Peyer's patch (tissue), 4 donors: ENCODE measurements at regions not wholly inside any gene's neighbourhood (a gene's known extent, or its start where the extent isn't known, plus 50 kb on each side); places are given as distances from the start of the nearest gene placed in this dataset.

Source experiments
- DNase-seq, 3 donors: peaks; one replicate each; pipeline ENCODE4 v3.0.0-alpha.2; 2017 to 2019
- H3K27ac ChIP-seq, 4 donors: fragments of 200-600 bp; sonication (generic); one replicate each; pipeline ENCODE4 v1.5.1; 2016 to 2019
- H3K27me3 ChIP-seq, 2 donors: fragments of 200-600 bp; sonication (generic); one replicate each; pipeline ENCODE4 v1.5.1; 2019
- H3K36me3 ChIP-seq, 3 donors: fragments of 200-600 bp; sonication (generic); one replicate each; pipeline ENCODE4 v1.5.1; 2016 to 2019
- H3K4me1 ChIP-seq, 4 donors: fragments of 200-600 bp; sonication (generic); one replicate each; pipeline ENCODE4 v1.5.1; 2016 to 2019
- H3K4me3 ChIP-seq, 4 donors: fragments of 200-600 bp; sonication (generic); 1 replicate in 3 of 4; 2 replicates in 1 of 4; pipeline ENCODE4 v1.5.1; 2016 to 2019; ENCODE audit warnings: mild to moderate bottlenecking in 1 of 4
- H3K9me3 ChIP-seq, 4 donors: fragments of 200-600 bp; sonication (generic); one replicate each; pipeline ENCODE4 v1.5.1; 2016 to 2019; ENCODE audit warnings: mild to moderate bottlenecking in 1 of 4
- CTCF ChIP-seq, 6 experiments: fragments of 450-650 bp in 4 of 6; fragments of 200-600 bp in 2 of 6; sonication (generic) in 1 of 6; IDR thresholded peaks; one replicate each; pipeline ENCODE4 v1.5.1; 2017 to 2019; ENCODE audit warnings: antibody characterized with exemption in 6 of 6, mild to moderate bottlenecking in 3 of 6, moderate library complexity in 1 of 6
- POLR2A ChIP-seq, 2 donors: fragments of 450-650 bp; IDR thresholded peaks; one replicate each; pipeline ENCODE4 v1.5.1; 2017; ENCODE audit warnings: antibody characterized with exemption in 2 of 2, mild to moderate bottlenecking in 2 of 2, moderate library complexity in 2 of 2

GRCh38 chr6:163648868-163649267 is 234.3 kb downstream of the QKI start:
- Histone ChIP-seq H3K4me3 (no peak overlapping the region), H3K9me3 (no peaks in the 10 kb centered on the region), H3K27me3 (no peaks in the 10 kb centered on the region), H3K27ac (no peak overlapping the region), H3K4me1 (no peaks in the 10 kb centered on the region), H3K36me3 (no peaks in the 10 kb centered on the region)
- TF ChIP-seq POLR2A (IDR thresholded peaks at IDR 0.05) (no peak), CTCF (IDR thresholded peaks at IDR 0.05) (no peak)
- DNase-seq: no peak

- no peak for DNase-seq
- Histone ChIP-seq H3K36me3 (no peaks in the 10 kb centered on the region), H3K4me1 (no peaks in the 10 kb centered on the region), H3K4me3 (no peak overlapping the region), H3K9me3 (no peaks in the 10 kb centered on the region), H3K27me3 (no peaks in the 10 kb centered on the region), H3K27ac (no peak overlapping the region)
- no peak for TF ChIP-seq CTCF (IDR thresholded peaks at IDR 0.05)
- no peak for TF ChIP-seq POLR2A (IDR thresholded peaks at IDR 0.05)
Measured at GRCh38 chr6:163647624-163648023, 233.1 kb downstream of the QKI start.

GRCh38 chr6:163646866-163647265 is 232.3 kb downstream of the QKI start:
- no peak overlapping the region for H3K4me3 ChIP-seq
- no peaks in the 10 kb centered on the region for H3K36me3 ChIP-seq
- H3K27ac ChIP-seq: no peak overlapping the region
- no peak for TF ChIP-seq CTCF (IDR thresholded peaks at IDR 0.05)
- TF ChIP-seq POLR2A (IDR thresholded peaks at IDR 0.05): no peak
- no peak for DNase-seq
- H3K4me1 ChIP-seq: no peaks in the 10 kb centered on the region
- no peaks in the 10 kb centered on the region for H3K27me3 ChIP-seq
- H3K9me3 ChIP-seq: no peaks in the 10 kb centered on the region

GRCh38 chr6:163646133-163646532 is 231.6 kb downstream of the QKI start:
- Histone ChIP-seq H3K4me3 (no peak overlapping the region), H3K9me3 (no peaks in the 10 kb centered on the region), H3K4me1 (no peaks in the 10 kb centered on the region), H3K27me3 (no peaks in the 10 kb centered on the region), H3K27ac (no peak overlapping the region), H3K36me3 (no peaks in the 10 kb centered on the region)
- TF ChIP-seq POLR2A (IDR thresholded peaks at IDR 0.05) (no peak), CTCF (IDR thresholded peaks at IDR 0.05) (no peak)
- no peak for DNase-seq

GRCh38 chr6:163645560-163645959 is 231.0 kb downstream of the QKI start:
- no peaks in the 10 kb centered on the region for H3K36me3 ChIP-seq
- TF ChIP-seq CTCF (IDR thresholded peaks at IDR 0.05): no peak
- no peak for TF ChIP-seq POLR2A (IDR thresholded peaks at IDR 0.05)
- DNase-seq: no peak
- H3K4me3 ChIP-seq: no peak overlapping the region
- no peaks in the 10 kb centered on the region for H3K4me1 ChIP-seq
- no peak overlapping the region for H3K27ac ChIP-seq
- no peaks in the 10 kb centered on the region for H3K9me3 ChIP-seq
- H3K27me3 ChIP-seq: no peaks in the 10 kb centered on the region

- no peak overlapping the region for H3K4me3 ChIP-seq
- no peaks in the 10 kb centered on the region for H3K36me3 ChIP-seq
- TF ChIP-seq POLR2A (IDR thresholded peaks at IDR 0.05): no peak
- no peak for TF ChIP-seq CTCF (IDR thresholded peaks at IDR 0.05)
- H3K4me1 ChIP-seq: no peaks in the 10 kb centered on the region
- H3K9me3 ChIP-seq: no peaks in the 10 kb centered on the region
- no peaks in the 10 kb centered on the region for H3K27me3 ChIP-seq
- no peak overlapping the region for H3K27ac ChIP-seq
- no peak for DNase-seq
Measured at GRCh38 chr6:163643866-163644265, 229.3 kb downstream of the QKI start.
